Fibroblast of lung (primary cell): ENCODE measurements at regions not wholly inside any gene's neighbourhood (a gene's known extent, or its start where the extent isn't known, plus 50 kb on each side); places are given as distances from the start of the nearest gene placed in this dataset.

Experiments
- DNase-seq, 2 donors: peaks; one replicate each; pipeline versions ENCODE4 v3.0.0 to v3.0.0-alpha.2; 2010; ENCODE audit warnings: low read depth in 2 of 2
- H2AFZ ChIP-seq: 2 replicates; pipeline ENCODE4 v1.5.1; 2012; ENCODE audit warnings: low read length, control low read depth, inconsistent platforms
- H3K27ac ChIP-seq: 2 replicates; pipeline ENCODE4 v1.5.1; 2011; ENCODE audit warnings: low read length, control low read depth; ENCODE audit not compliant: insufficient read depth
- H3K27me3 ChIP-seq: 2 replicates; pipeline ENCODE4 v1.5.1; 2011; ENCODE audit warnings: mild to moderate bottlenecking, low read length; ENCODE audit not compliant: control insufficient read depth, insufficient read depth
- H3K36me3 ChIP-seq: 2 replicates; pipeline ENCODE4 v1.5.1; 2011; ENCODE audit warnings: low read length; ENCODE audit not compliant: control insufficient read depth, insufficient read depth
- H3K4me1 ChIP-seq: 2 replicates; pipeline ENCODE4 v1.5.1; 2011; ENCODE audit warnings: low read length; ENCODE audit not compliant: control insufficient read depth, insufficient read depth; ENCODE audit errors: extremely low read depth
- H3K4me2 ChIP-seq: 2 replicates; pipeline ENCODE4 v1.5.1; 2011; ENCODE audit warnings: low read length, control low read depth; ENCODE audit not compliant: insufficient read depth; ENCODE audit errors: extremely low read depth
- H3K4me3 ChIP-seq, 4 experiments: fragments of 200-600 bp in 1 of 4; sonication (generic) in 1 of 4; replicated peaks in 1 of 4; 2 replicates each; pipeline ENCODE4 v1.5.1; 2011 to 2016; ENCODE audit warnings: low read length in 4 of 4, low read depth in 3 of 4, mild to moderate bottlenecking in 3 of 4, control low read depth in 2 of 4, inconsistent platforms in 1 of 4, mixed read lengths in 1 of 4; ENCODE audit not compliant: insufficient read depth in 1 of 4; ENCODE audit errors: control extremely low read depth in 1 of 4
- H3K79me2 ChIP-seq: 2 replicates; pipeline ENCODE4 v1.5.1; 2012; ENCODE audit warnings: mild to moderate bottlenecking, low read length, inconsistent platforms; ENCODE audit not compliant: control insufficient read depth, insufficient read depth
- H3K9ac ChIP-seq: 2 replicates; pipeline ENCODE4 v1.5.1; 2011; ENCODE audit warnings: mild to moderate bottlenecking, low read length, control low read depth; ENCODE audit not compliant: insufficient read depth
- H3K9me3 ChIP-seq: 2 replicates; pipeline ENCODE4 v1.5.1; 2012; ENCODE audit warnings: low read depth, low read length; ENCODE audit not compliant: control insufficient read depth, insufficient read depth
- H4K20me1 ChIP-seq: 2 replicates; pipeline ENCODE4 v1.5.1; 2011; ENCODE audit warnings: low read length; ENCODE audit not compliant: control insufficient read depth, insufficient read depth; ENCODE audit errors: extremely low read depth
- EZH2 ChIP-seq: IDR thresholded peaks from 2 replicates; pipeline ENCODE4 v1.5.1; 2012; ENCODE audit warnings: low read length, control low read depth, mild to moderate bottlenecking; ENCODE audit errors: missing control alignments
- TF ChIP-seq, protein P1 (sequence below), 2 donors: IDR thresholded peaks in 1 of 2; conservative IDR thresholded peaks in 1 of 2; 1 replicate in 1 of 2; 2 replicates in 1 of 2; pipeline ENCODE4 v1.5.1; 2011 to 2012; ENCODE audit warnings: low read length in 2 of 2, control low read depth in 1 of 2, inconsistent platforms in 1 of 2, low read depth in 1 of 2, mild to moderate bottlenecking in 1 of 2

DNA sequence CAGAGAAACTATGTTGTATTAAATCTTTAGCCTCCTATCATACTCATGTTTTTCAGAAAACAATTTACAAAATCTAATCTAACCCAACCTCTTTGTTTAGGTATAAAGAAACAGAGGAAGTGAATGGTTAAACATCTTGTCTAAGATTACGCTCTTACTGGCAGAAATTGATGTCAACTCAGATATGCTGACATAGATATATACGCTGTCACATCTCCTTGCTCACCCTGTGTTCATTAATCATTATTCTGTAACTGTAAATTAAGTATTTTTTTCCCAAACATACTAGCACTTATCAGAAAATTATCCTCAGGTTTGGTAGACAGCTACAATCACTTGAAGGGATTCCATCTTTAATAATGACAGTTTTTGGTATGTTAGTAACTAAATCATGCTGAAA, 1127.6 kb upstream of the SEL1L start:
- Histone ChIP-seq H3K9ac (no peak overlapping the region), H4K20me1 (no peaks in the 10 kb centered on the region), H3K4me3 (no peak overlapping the region), H3K27ac (no peak overlapping the region), H3K9me3 (no peaks in the 10 kb centered on the region), H3K4me2 (no peak overlapping the region), H3K27me3 (no peaks in the 10 kb centered on the region), H3K4me1 (no peaks in the 10 kb centered on the region), H2AFZ (no peak overlapping the region), H3K79me2 (no peaks in the 10 kb centered on the region), H3K36me3 (no peaks in the 10 kb centered on the region)
- no peak for DNase-seq
- TF ChIP-seq, protein P1, sequence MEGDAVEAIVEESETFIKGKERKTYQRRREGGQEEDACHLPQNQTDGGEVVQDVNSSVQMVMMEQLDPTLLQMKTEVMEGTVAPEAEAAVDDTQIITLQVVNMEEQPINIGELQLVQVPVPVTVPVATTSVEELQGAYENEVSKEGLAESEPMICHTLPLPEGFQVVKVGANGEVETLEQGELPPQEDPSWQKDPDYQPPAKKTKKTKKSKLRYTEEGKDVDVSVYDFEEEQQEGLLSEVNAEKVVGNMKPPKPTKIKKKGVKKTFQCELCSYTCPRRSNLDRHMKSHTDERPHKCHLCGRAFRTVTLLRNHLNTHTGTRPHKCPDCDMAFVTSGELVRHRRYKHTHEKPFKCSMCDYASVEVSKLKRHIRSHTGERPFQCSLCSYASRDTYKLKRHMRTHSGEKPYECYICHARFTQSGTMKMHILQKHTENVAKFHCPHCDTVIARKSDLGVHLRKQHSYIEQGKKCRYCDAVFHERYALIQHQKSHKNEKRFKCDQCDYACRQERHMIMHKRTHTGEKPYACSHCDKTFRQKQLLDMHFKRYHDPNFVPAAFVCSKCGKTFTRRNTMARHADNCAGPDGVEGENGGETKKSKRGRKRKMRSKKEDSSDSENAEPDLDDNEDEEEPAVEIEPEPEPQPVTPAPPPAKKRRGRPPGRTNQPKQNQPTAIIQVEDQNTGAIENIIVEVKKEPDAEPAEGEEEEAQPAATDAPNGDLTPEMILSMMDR (conservative IDR thresholded peaks at IDR 0.05 in 1 of 2, IDR thresholded peaks at IDR 0.05 in 1 of 2; ENCODE audit: low read depth in 1 of 2, low read length in 2 of 2) = no peak
- TF ChIP-seq EZH2 = no peak

DNA sequence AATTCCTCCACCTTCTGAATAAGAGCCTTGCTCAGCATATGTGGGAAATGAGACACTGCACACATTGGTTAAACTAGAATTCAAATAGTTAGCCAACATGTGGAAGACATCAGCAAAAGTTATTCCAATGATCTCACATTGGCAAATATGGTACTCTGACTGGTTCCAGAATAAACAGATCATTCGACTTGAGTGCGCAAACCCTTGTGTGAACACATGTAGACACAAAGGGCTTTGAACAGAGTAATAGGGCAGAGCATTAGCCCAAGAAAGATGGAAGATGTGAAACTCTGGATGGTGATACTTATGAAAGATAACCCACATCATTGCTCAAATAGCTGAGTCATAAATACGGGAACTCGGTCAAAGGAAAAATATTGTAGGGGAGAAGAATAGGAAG, 1133.4 kb upstream of the SEL1L start:
- no peaks in the 10 kb centered on the region for H3K4me1 ChIP-seq
- DNase-seq = peak in 1 of 2 donors; percentile 66
- H3K9me3 ChIP-seq = no peaks in the 10 kb centered on the region
- no peak for TF ChIP-seq EZH2
- TF ChIP-seq, protein P1 (conservative IDR thresholded peaks at IDR 0.05 in 1 of 2, IDR thresholded peaks at IDR 0.05 in 1 of 2; ENCODE audit: low read depth in 1 of 2, low read length in 2 of 2) = no peak
- H3K27me3 ChIP-seq = no peaks in the 10 kb centered on the region
- H3K4me3 ChIP-seq = no peak overlapping the region
- no peak overlapping the region for H3K27ac ChIP-seq
- no peak overlapping the region for H2AFZ ChIP-seq
- H3K79me2 ChIP-seq = no peaks in the 10 kb centered on the region
- no peaks in the 10 kb centered on the region for H4K20me1 ChIP-seq
- H3K36me3 ChIP-seq = no peaks in the 10 kb centered on the region
- no peak overlapping the region for H3K9ac ChIP-seq
- H3K4me2 ChIP-seq = no peak overlapping the region

DNA sequence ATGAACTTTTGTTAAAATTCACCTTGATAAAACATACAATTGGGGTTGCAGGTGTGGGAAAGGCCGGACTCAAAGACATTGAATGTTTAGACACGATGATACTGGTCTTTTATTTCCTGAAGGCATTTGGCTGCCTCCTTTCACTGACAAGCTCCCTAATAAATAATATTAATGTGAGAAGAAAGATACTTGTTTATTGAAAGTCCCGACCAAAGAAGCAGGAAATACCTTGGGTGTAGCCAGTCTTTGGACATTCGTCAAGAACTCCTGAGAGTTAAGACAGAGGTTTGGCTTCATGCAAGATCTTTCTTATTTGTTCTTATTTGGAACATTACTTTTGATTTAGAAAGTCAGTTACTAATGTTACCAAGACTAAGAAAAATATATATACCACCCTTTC, 1133.8 kb upstream of the SEL1L start:
- no peak overlapping the region for H3K9ac ChIP-seq
- H4K20me1 ChIP-seq = no peaks in the 10 kb centered on the region
- no peak overlapping the region for H2AFZ ChIP-seq
- H3K4me1 ChIP-seq = no peaks in the 10 kb centered on the region
- no peaks in the 10 kb centered on the region for H3K27me3 ChIP-seq
- H3K4me3 ChIP-seq = no peak overlapping the region
- H3K79me2 ChIP-seq = no peaks in the 10 kb centered on the region
- no peaks in the 10 kb centered on the region for H3K9me3 ChIP-seq
- H3K27ac ChIP-seq = no peak overlapping the region
- peak in 1 of 2 donors; percentile 6 for DNase-seq
- no peaks in the 10 kb centered on the region for H3K36me3 ChIP-seq
- TF ChIP-seq EZH2 = no peak
- TF ChIP-seq, protein P1 (conservative IDR thresholded peaks at IDR 0.05 in 1 of 2, IDR thresholded peaks at IDR 0.05 in 1 of 2; ENCODE audit: low read depth in 1 of 2, low read length in 2 of 2) = no peak
- no peak overlapping the region for H3K4me2 ChIP-seq
